ENCODE measurements at regions not wholly inside any gene's neighbourhood (a gene's known extent, or its start where the extent isn't known, plus 50 kb on each side); places are given as distances from the start of the nearest gene placed in this dataset.

GRCh38 chr5:74007193-74007592 lies 381.2 kb downstream of the ARHGEF28 start (continued):
- no peak for TF ChIP-seq YY1 (IDR thresholded peaks at IDR 0.05; ENCODE audit: extremely low read depth, insufficient replicate concordance, low read depth, low read length)
- no peak for TF ChIP-seq POLR2A (IDR thresholded peaks at IDR 0.05; ENCODE audit: borderline replicate concordance, extremely low read depth, insufficient read depth, insufficient read length)
- no peak for TF ChIP-seq SIN3A (IDR thresholded peaks at IDR 0.05; ENCODE audit: low read depth)

- RAD21 ChIA-PET (ENCODE audit: low non-redundant PET in 1 of 2, low total read pairs in 2 of 2, uncharacterized antibody in 2 of 2, unreplicated experiment in 2 of 2): no interaction called here
These were observed 373.3 kb downstream of the ARHGEF28 start for GRCh38 chr5:73999297-73999696.

GRCh38 chr5:73998489-73998888 lies 372.5 kb downstream of the ARHGEF28 start:
- intact Hi-C loops (cut with micrococcal nuclease): no loop called here
- CTCF ChIA-PET: no interaction called here

More at GRCh38 chr5:73999297-73999696, 373.3 kb downstream of the ARHGEF28 start:
- no peaks in the 10 kb centered on the region for H3K36me3 ChIP-seq (ENCODE audit: control insufficient read depth in 1 of 2, insufficient read depth in 2 of 2, low read length in 2 of 2)
- H3K27me3 ChIP-seq (ENCODE audit: insufficient read depth, low read length): no peaks in the 10 kb centered on the region
- H3K4me2 ChIP-seq (ENCODE audit: low read length): no peak overlapping the region
- no peaks in the 10 kb centered on the region for H3K9me2 ChIP-seq (ENCODE audit: insufficient read depth)
- ChIA-PET POLR2A (no interaction called here), CTCF (no interaction called here)
- no peaks in the 10 kb centered on the region for H3K4me1 ChIP-seq (ENCODE audit: control insufficient read depth in 1 of 2, insufficient read depth in 2 of 2, low read length in 2 of 2)
- no TSS peak for BruUV-seq (replicated peaks)
- no peak for DNase-seq (ENCODE audit: low read depth, low spot score)
- intact Hi-C loops (cut with micrococcal nuclease): no loop called here
- TF ChIP-seq ATF3 (IDR thresholded peaks at IDR 0.05) (no peak), CEBPB (IDR thresholded peaks at IDR 0.05; ENCODE audit: low read depth) (no peak), RAD21 (IDR thresholded peaks at IDR 0.05; ENCODE audit: low read depth) (no peak), SRF (IDR thresholded peaks at IDR 0.05; ENCODE audit: low read depth) (no peak), SP1 (IDR thresholded peaks at IDR 0.05; ENCODE audit: low read depth) (no peak)
- no peak overlapping the region for H3K27ac ChIP-seq (ENCODE audit: low read depth, low read length)
- H4K20me1 ChIP-seq (ENCODE audit: insufficient read depth): no peaks in the 10 kb centered on the region
- H3K9ac ChIP-seq (ENCODE audit: low read length): no peak overlapping the region
- H3K4me3 ChIP-seq (replicated peaks in 1 of 2; ENCODE audit: low read depth in 1 of 2, low read length in 2 of 2): no peak overlapping the region
- no peaks in the 10 kb centered on the region for H3K9me3 ChIP-seq (ENCODE audit: control insufficient read depth in 1 of 2, insufficient read depth in 1 of 2, low read depth in 1 of 2, low read length in 2 of 2)
- no peaks in the 10 kb centered on the region for H3K79me2 ChIP-seq (ENCODE audit: insufficient read depth, low read length)
- ATAC-seq: no peak
- no peak overlapping the region for H2AFZ ChIP-seq (ENCODE audit: low read depth, low read length, poor library complexity, severe bottlenecking)

More at GRCh38 chr5:73998489-73998888, 372.5 kb downstream of the ARHGEF28 start:
- H3K27ac ChIP-seq (ENCODE audit: low read depth, low read length): no peak overlapping the region
- no peaks in the 10 kb centered on the region for H3K9me3 ChIP-seq (ENCODE audit: control insufficient read depth in 1 of 2, insufficient read depth in 1 of 2, low read depth in 1 of 2, low read length in 2 of 2)
- H3K79me2 ChIP-seq (ENCODE audit: insufficient read depth, low read length): no peaks in the 10 kb centered on the region
- no peaks in the 10 kb centered on the region for H4K20me1 ChIP-seq (ENCODE audit: insufficient read depth)
- ChIA-PET POLR2A (no interaction called here), RAD21 (ENCODE audit: low non-redundant PET in 1 of 2, low total read pairs in 2 of 2, uncharacterized antibody in 2 of 2, unreplicated experiment in 2 of 2) (no interaction called here)
- no peak overlapping the region for H3K4me3 ChIP-seq (replicated peaks in 1 of 2; ENCODE audit: low read depth in 1 of 2, low read length in 2 of 2)
- no TSS peak for BruUV-seq (replicated peaks)
- no peaks in the 10 kb centered on the region for H3K27me3 ChIP-seq (ENCODE audit: insufficient read depth, low read length)
- H3K4me1 ChIP-seq (ENCODE audit: control insufficient read depth in 1 of 2, insufficient read depth in 2 of 2, low read length in 2 of 2): no peaks in the 10 kb centered on the region
- no peak overlapping the region for H3K9ac ChIP-seq (ENCODE audit: low read length)
- no peak overlapping the region for H3K4me2 ChIP-seq (ENCODE audit: low read length)
- no peak for DNase-seq (ENCODE audit: low read depth, low spot score)
- H3K36me3 ChIP-seq (ENCODE audit: control insufficient read depth in 1 of 2, insufficient read depth in 2 of 2, low read length in 2 of 2): no peaks in the 10 kb centered on the region
- no peak for ATAC-seq
- no peak overlapping the region for H2AFZ ChIP-seq (ENCODE audit: low read depth, low read length, poor library complexity, severe bottlenecking)
- H3K9me2 ChIP-seq (ENCODE audit: insufficient read depth): no peaks in the 10 kb centered on the region
- TF ChIP-seq ATF3 (IDR thresholded peaks at IDR 0.05) (no peak), CBX3 (IDR thresholded peaks at IDR 0.05; ENCODE audit: low read depth) (no peak), SRF (IDR thresholded peaks at IDR 0.05; ENCODE audit: low read depth) (no peak), REST (IDR thresholded peaks at IDR 0.05; ENCODE audit: low read depth) (no peak), ZBTB33 (IDR thresholded peaks at IDR 0.05; ENCODE audit: extremely low read depth, insufficient replicate concordance, low read length) (no peak)
